Stomach (tissue), 4 donors: ENCODE measurements at regions not wholly inside any gene's neighbourhood (a gene's known extent, or its start where the extent isn't known, plus 50 kb on each side); places are given as distances from the start of the nearest gene placed in this dataset.

Experiments
- CTCF ChIP-seq, 7 experiments: fragments of 450-650 bp in 4 of 7; fragments of 200-600 bp in 3 of 7; sonication (generic) in 3 of 7; IDR thresholded peaks; one replicate each; pipeline ENCODE4 v1.5.1; 2016 to 2019; ENCODE audit warnings: antibody characterized with exemption in 7 of 7, control low read depth in 2 of 7, mild to moderate bottlenecking in 1 of 7
- POLR2A ChIP-seq, 4 donors: fragments of 450-650 bp; IDR thresholded peaks; one replicate each; pipeline ENCODE4 v1.6.1; 2016; ENCODE audit warnings: antibody characterized with exemption in 4 of 4, control low read depth in 2 of 4, mild to moderate bottlenecking in 1 of 4, moderate library complexity in 1 of 4
- POLR2AphosphoS5 ChIP-seq, 3 donors: sonication (generic); formaldehyde crosslinking; IDR thresholded peaks; one replicate each; pipeline ENCODE4 v1.6.1; 2016; ENCODE audit warnings: antibody characterized with exemption in 3 of 3

- TF ChIP-seq POLR2A (IDR thresholded peaks at IDR 0.05) (no peak), CTCF (IDR thresholded peaks at IDR 0.05) (no peak), POLR2AphosphoS5 (IDR thresholded peaks at IDR 0.05) (no peak)
These were observed 74.3 kb downstream of the SIPA1L2 start for GRCh38 chr1:232555494-232556210.
